ENCODE measurements at regions not wholly inside any gene's neighbourhood (a gene's known extent, or its start where the extent isn't known, plus 50 kb on each side); places are given as distances from the start of the nearest gene placed in this dataset.

DNA sequence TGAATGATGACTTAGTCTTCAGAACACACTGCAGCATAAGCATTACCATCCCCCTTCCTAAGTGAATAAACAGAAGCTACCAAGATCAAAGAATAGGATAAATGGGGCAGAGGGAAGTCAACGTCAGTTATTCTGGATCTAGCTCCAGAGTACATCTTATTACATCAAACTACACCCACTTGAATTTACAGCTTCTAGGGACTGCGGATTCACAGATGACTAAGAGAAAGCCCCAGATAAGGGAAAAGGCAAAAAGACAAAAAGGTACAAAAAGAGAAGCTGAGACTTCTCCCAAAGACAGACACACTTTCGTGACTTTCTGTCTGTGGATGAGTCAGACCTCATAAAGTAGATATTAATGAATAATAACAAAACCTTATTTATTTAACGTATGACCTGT lies 457.9 kb upstream of the BRINP1 start (continued):
- no peak for TF ChIP-seq REST (IDR thresholded peaks at IDR 0.05)

GRCh38 chr9:119818726-119819435 lies 449.6 kb upstream of the BRINP1 start:
- Histone ChIP-seq H3K4me1 (ENCODE audit: control insufficient read depth in 4 of 4, insufficient read depth in 4 of 4, low read length in 3 of 4) (no peaks in the 10 kb centered on the region), H3K36me3 (ENCODE audit: control insufficient read depth in 4 of 4, insufficient read depth in 3 of 4, low read depth in 1 of 4, low read length in 3 of 4) (no peaks in the 10 kb centered on the region), H3K4me3 (ENCODE audit: low read depth in 1 of 3, low read length in 3 of 3) (no peak overlapping the region), H3K27me3 (ENCODE audit: control insufficient read depth in 4 of 4, insufficient read depth in 4 of 4, low read length in 3 of 4) (no peaks in the 10 kb centered on the region), H3K9ac (ENCODE audit: low read depth in 1 of 2, low read length in 2 of 2) (no peak overlapping the region), H3K27ac (ENCODE audit: low read depth in 1 of 2, low read length in 2 of 2) (no peak overlapping the region), H3K9me3 (ENCODE audit: control insufficient read depth in 4 of 4, low read length in 3 of 4) (no peaks in the 10 kb centered on the region)
- 76% methylated on average over 5 of the region's 5 CpGs for WGBS
- no peak for DNase-seq (ENCODE audit: low spot score)
- TF ChIP-seq GABPA (IDR thresholded peaks at IDR 0.05 in 1 of 2, conservative IDR thresholded peaks at IDR 0.05 in 1 of 2) (no peak), FOXA2 (IDR thresholded peaks at IDR 0.05) (no peak), SP1 (IDR thresholded peaks at IDR 0.05) (no peak), TAF1 (conservative IDR thresholded peaks at IDR 0.05) (no peak), YY1 (IDR thresholded peaks at IDR 0.05) (no peak), FOXA1 (IDR thresholded peaks at IDR 0.05) (no peak), NR2F2 (IDR thresholded peaks at IDR 0.05) (no peak), HNF4A (conservative IDR thresholded peaks at IDR 0.05) (no peak), RAD21 (IDR thresholded peaks at IDR 0.05) (no peak), EGR1 (IDR thresholded peaks at IDR 0.05; ENCODE audit: low read depth in 2 of 2) (no peak), ATF3 (IDR thresholded peaks at IDR 0.05) (no peak), HNF4G (IDR thresholded peaks at IDR 0.05) (no peak), REST (IDR thresholded peaks at IDR 0.05) (no peak), RXRA (IDR thresholded peaks at IDR 0.05) (no peak), JUND (IDR thresholded peaks at IDR 0.05) (no peak)
- TF ChIP-seq, protein P1, sequence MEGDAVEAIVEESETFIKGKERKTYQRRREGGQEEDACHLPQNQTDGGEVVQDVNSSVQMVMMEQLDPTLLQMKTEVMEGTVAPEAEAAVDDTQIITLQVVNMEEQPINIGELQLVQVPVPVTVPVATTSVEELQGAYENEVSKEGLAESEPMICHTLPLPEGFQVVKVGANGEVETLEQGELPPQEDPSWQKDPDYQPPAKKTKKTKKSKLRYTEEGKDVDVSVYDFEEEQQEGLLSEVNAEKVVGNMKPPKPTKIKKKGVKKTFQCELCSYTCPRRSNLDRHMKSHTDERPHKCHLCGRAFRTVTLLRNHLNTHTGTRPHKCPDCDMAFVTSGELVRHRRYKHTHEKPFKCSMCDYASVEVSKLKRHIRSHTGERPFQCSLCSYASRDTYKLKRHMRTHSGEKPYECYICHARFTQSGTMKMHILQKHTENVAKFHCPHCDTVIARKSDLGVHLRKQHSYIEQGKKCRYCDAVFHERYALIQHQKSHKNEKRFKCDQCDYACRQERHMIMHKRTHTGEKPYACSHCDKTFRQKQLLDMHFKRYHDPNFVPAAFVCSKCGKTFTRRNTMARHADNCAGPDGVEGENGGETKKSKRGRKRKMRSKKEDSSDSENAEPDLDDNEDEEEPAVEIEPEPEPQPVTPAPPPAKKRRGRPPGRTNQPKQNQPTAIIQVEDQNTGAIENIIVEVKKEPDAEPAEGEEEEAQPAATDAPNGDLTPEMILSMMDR (IDR thresholded peaks at IDR 0.05; ENCODE audit: low read depth, low read length, missing input control): no peak
- TF ChIP-seq, protein P2, sequence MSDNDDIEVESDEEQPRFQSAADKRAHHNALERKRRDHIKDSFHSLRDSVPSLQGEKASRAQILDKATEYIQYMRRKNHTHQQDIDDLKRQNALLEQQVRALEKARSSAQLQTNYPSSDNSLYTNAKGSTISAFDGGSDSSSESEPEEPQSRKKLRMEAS (IDR thresholded peaks at IDR 0.05): no peak
- TF ChIP-seq, protein P3, sequence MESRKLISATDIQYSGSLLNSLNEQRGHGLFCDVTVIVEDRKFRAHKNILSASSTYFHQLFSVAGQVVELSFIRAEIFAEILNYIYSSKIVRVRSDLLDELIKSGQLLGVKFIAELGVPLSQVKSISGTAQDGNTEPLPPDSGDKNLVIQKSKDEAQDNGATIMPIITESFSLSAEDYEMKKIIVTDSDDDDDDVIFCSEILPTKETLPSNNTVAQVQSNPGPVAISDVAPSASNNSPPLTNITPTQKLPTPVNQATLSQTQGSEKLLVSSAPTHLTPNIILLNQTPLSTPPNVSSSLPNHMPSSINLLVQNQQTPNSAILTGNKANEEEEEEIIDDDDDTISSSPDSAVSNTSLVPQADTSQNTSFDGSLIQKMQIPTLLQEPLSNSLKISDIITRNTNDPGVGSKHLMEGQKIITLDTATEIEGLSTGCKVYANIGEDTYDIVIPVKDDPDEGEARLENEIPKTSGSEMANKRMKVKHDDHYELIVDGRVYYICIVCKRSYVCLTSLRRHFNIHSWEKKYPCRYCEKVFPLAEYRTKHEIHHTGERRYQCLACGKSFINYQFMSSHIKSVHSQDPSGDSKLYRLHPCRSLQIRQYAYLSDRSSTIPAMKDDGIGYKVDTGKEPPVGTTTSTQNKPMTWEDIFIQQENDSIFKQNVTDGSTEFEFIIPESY (IDR thresholded peaks at IDR 0.05): no peak

Measured in liver (tissue), 8 donors.